WTC11 (cell line): ENCODE measurements at regions not wholly inside any gene's neighbourhood (a gene's known extent, or its start where the extent isn't known, plus 50 kb on each side); places are given as distances from the start of the nearest gene placed in this dataset.
A peak's percentile ranks its signal among the peaks of the same experiment; 100 is the strongest.

Experiments used
- ATAC-seq: fragments of 200-7000 bp; cut with Tn5 transposase; 2 replicates; pipeline ENCODE4 v1.10.0; 2021; ENCODE audit warnings: mild to moderate bottlenecking, moderate library complexity
- CTCF ChIA-PET: fragments of 300-600 bp; sonication (Branson Sonifier 250); formaldehyde crosslinking; loops from one replicate; lab custom pipeline; 2021; ENCODE audit warnings: antibody characterized with exemption; lab: Charles Lee
- POLR2A ChIA-PET: fragments of 350-600 bp; sonication (Branson Sonifier 250); formaldehyde crosslinking; loops from one replicate; lab custom pipeline; 2021; ENCODE audit warnings: antibody characterized with exemption; lab: Charles Lee
- DNase-seq: peaks from one replicate; pipeline ENCODE4 v3.0.0; 2021; ENCODE audit warnings: low spot score
- H3K27ac Mint-ChIP-seq: 2 replicates; pipeline ENCODE4 v1.8.0; 2021; ENCODE audit warnings: mixed read lengths
- H3K27me3 Mint-ChIP-seq: 2 replicates; pipeline ENCODE4 v1.8.0; 2021; ENCODE audit warnings: low read depth, mild to moderate bottlenecking, moderate library complexity, mixed read lengths
- H3K36me3 Mint-ChIP-seq: 2 replicates; pipeline ENCODE4 v1.8.0; 2021; ENCODE audit warnings: mixed read lengths
- H3K4me1 Mint-ChIP-seq: 2 replicates; pipeline ENCODE4 v1.8.0; 2022; ENCODE audit warnings: mixed read lengths
- H3K4me3 Mint-ChIP-seq: 2 replicates; pipeline ENCODE4 v1.8.0; 2021; ENCODE audit warnings: mild to moderate bottlenecking, moderate library complexity, mixed read lengths
- H3K9me3 Mint-ChIP-seq: 2 replicates; pipeline ENCODE4 v1.8.0; 2021; ENCODE audit warnings: mixed read lengths
- AR ChIP-seq: fragments of 250-450 bp; sonication (Bioruptor Pico); IDR thresholded peaks from 2 replicates; pipeline ENCODE4 v1.9.0; 2021; ENCODE audit warnings: mild to moderate bottlenecking
- CBFB ChIP-seq: sonication (generic); formaldehyde crosslinking; IDR thresholded peaks from 2 replicates; pipeline ENCODE4 v1.8.1; 2022; ENCODE audit warnings: mild to moderate bottlenecking, low read depth, missing genetic modification reagents
- E2F1 ChIP-seq: sonication (generic); formaldehyde crosslinking; IDR thresholded peaks from 2 replicates; pipeline ENCODE4 v1.8.0; 2022; ENCODE audit warnings: mild to moderate bottlenecking, missing genetic modification reagents
- EMX1 ChIP-seq: fragments of 250-450 bp; sonication (Bioruptor Pico); IDR thresholded peaks from 2 replicates; pipeline ENCODE4 v1.8.0; 2021; ENCODE audit warnings: mild to moderate bottlenecking
- ESRRA ChIP-seq: sonication (generic); formaldehyde crosslinking; IDR thresholded peaks from 2 replicates; pipeline ENCODE4 v1.8.1; 2022; ENCODE audit warnings: mild to moderate bottlenecking, missing genetic modification reagents, borderline replicate concordance
- GRHL2 ChIP-seq: fragments of 250-450 bp; sonication (Bioruptor Pico); IDR thresholded peaks from 2 replicates; pipeline ENCODE4 v1.8.0; 2022; ENCODE audit warnings: mild to moderate bottlenecking, moderate library complexity; ENCODE audit not compliant: insufficient replicate concordance, severe bottlenecking
- HMGXB4 ChIP-seq: sonication (generic); formaldehyde crosslinking; IDR thresholded peaks from 2 replicates; pipeline ENCODE4 v1.8.1; 2023; ENCODE audit warnings: mild to moderate bottlenecking, moderate library complexity, missing genetic modification reagents
- IRF1 ChIP-seq: sonication (generic); formaldehyde crosslinking; IDR thresholded peaks from 2 replicates; pipeline ENCODE4 v1.8.0; 2023; ENCODE audit warnings: missing genetic modification reagents
- JAZF1 ChIP-seq: fragments of 250-450 bp; sonication (Bioruptor Pico); IDR thresholded peaks from 2 replicates; pipeline ENCODE4 v1.9.0; 2021; ENCODE audit warnings: moderate library complexity, mild to moderate bottlenecking, inconsistent platforms
- NFYB ChIP-seq: sonication (generic); formaldehyde crosslinking; conservative IDR thresholded peaks from 2 replicates; pipeline ENCODE4 v1.8.0; 2022; ENCODE audit warnings: low read depth, missing genetic modification reagents
- NR2C2 ChIP-seq: sonication (generic); formaldehyde crosslinking; IDR thresholded peaks from 2 replicates; pipeline ENCODE4 v1.8.0; 2022; ENCODE audit warnings: mild to moderate bottlenecking, missing genetic modification reagents
- PRDM15 ChIP-seq: sonication (generic); formaldehyde crosslinking; IDR thresholded peaks from 2 replicates; pipeline ENCODE4 v1.8.0; 2022; ENCODE audit warnings: missing genetic modification reagents
- SMAD3 ChIP-seq: sonication (generic); formaldehyde crosslinking; IDR thresholded peaks from 2 replicates; pipeline ENCODE4 v1.8.0; 2022; ENCODE audit warnings: missing genetic modification reagents, mild to moderate bottlenecking, borderline replicate concordance
- SOX15 ChIP-seq: fragments of 250-450 bp; sonication (Bioruptor Pico); IDR thresholded peaks from 2 replicates; pipeline ENCODE4 v1.9.0; 2021; ENCODE audit warnings: mild to moderate bottlenecking
- ZNF423 ChIP-seq: fragments of 250-450 bp; sonication (Bioruptor Pico); IDR thresholded peaks from 2 replicates; pipeline ENCODE4 v2.1.2; 2022; ENCODE audit warnings: mild to moderate bottlenecking, moderate library complexity

- TF ChIP-seq E2F1 (CRISPR knock-in tag) (no peak), GRHL2 (CRISPR knock-in tag) (no peak), PRDM15 (CRISPR knock-in tag) (no peak)
These were observed 311.1 kb downstream of the SLC6A15 start (continued) for GRCh38 chr12:84601483-84601882.

GRCh38 chr12:84599539-84599938, 313.1 kb downstream of the SLC6A15 start:
- peak overlapping the region; percentile 37; the same call in 1 of the 2 replicates for H3K27ac Mint-ChIP-seq
- no peaks in the 10 kb centered on the region for H3K9me3 Mint-ChIP-seq
- ATAC-seq = no peak
- H3K4me1 Mint-ChIP-seq = peaks cover 36% of the 10 kb centered on the region
- CTCF ChIA-PET = interaction anchor here (1.0 kb wide), 1 partner anchor 96 kb away, joined by 3 read pairs; no protein-coding TSS in a partner anchor
- no peaks in the 10 kb centered on the region for H3K27me3 Mint-ChIP-seq
- no peak for TF ChIP-seq HMGXB4 (CRISPR knock-in tag)
- no peak for TF ChIP-seq EMX1
- TF ChIP-seq IRF1 (CRISPR knock-in tag) = no peak
- TF ChIP-seq, all 79 proteins: peak for 0
- Mint-ChIP-seq H3K4me3 (no peak overlapping the region), H3K36me3 (no peaks in the 10 kb centered on the region)
- POLR2A ChIA-PET = no interaction called here
- no peak for DNase-seq

- H3K36me3 Mint-ChIP-seq = peaks cover 4% of the 10 kb centered on the region; the same call in 1 of the 2 replicates
- no peaks in the 10 kb centered on the region for H3K9me3 Mint-ChIP-seq
- H3K27ac Mint-ChIP-seq = no peak overlapping the region
- no peaks in the 10 kb centered on the region for H3K27me3 Mint-ChIP-seq
- CTCF ChIA-PET = no interaction called here
- no peak for DNase-seq
- ATAC-seq = no peak; the same call in 1 of the 2 replicates
- H3K4me1 Mint-ChIP-seq = peaks cover 27% of the 10 kb centered on the region
- H3K4me3 Mint-ChIP-seq = no peak overlapping the region
- TF ChIP-seq CBFB (CRISPR knock-in tag) (no peak), ESRRA (CRISPR knock-in tag) (no peak), SOX15 (CRISPR knock-in tag) (no peak), AR (CRISPR knock-in tag) (no peak), ZNF423 (CRISPR knock-in tag) (no peak), NFYB (no peak), NR2C2 (CRISPR knock-in tag) (no peak), JAZF1 (no peak), SMAD3 (CRISPR knock-in tag) (no peak)
- POLR2A ChIA-PET = interaction anchor here (0.7 kb wide), 2 partner anchors 261 to 510 kb away, joined by 3 to 6 read pairs; no protein-coding TSS in a partner anchor
These were observed 316.3 kb downstream of the SLC6A15 start for GRCh38 chr12:84596266-84596665.
